NOMO-1 treated with dmso at 0.1 percent for 144 hours (cell line): ENCODE measurements at regions not wholly inside any gene's neighbourhood (a gene's known extent, or its start where the extent isn't known, plus 50 kb on each side); places are given as distances from the start of the nearest gene placed in this dataset.
"Not testable (repeated sequence)": the region's sequence is repeated elsewhere in the genome, so short reads cannot be mapped to it uniquely, and the experiment has no call there.

Experiments
- DNase-seq: peaks from one replicate; lab custom pipeline; 2025; ENCODE audit not compliant: unreplicated experiment; lab: John Stamatoyannopoulos, UW

GRCh38 chr14:106209755-106210154, 683.4 kb downstream of the TMEM121 start:
- no peak for DNase-seq

DNA sequence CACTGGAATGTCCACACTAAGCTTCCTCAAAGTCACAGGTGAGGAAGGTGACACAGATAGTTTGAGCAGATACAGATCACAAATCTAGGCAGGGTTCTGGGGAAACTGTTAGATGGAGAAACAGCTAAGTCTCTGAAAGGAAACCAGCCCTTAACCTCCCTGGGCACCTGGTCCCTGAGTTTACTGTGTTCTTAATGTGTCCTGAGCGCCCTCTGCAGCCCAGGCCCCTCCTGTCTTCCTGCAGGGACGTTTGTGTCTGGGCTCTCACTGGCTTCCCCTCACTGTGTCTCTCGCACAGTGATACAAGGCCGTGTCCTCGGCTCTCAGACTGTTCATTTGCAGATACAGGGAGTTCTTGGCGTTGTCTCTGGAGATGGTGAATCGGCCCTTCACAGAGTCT, 684.3 kb downstream of the TMEM121 start:
- DNase-seq, result no peak

DNA sequence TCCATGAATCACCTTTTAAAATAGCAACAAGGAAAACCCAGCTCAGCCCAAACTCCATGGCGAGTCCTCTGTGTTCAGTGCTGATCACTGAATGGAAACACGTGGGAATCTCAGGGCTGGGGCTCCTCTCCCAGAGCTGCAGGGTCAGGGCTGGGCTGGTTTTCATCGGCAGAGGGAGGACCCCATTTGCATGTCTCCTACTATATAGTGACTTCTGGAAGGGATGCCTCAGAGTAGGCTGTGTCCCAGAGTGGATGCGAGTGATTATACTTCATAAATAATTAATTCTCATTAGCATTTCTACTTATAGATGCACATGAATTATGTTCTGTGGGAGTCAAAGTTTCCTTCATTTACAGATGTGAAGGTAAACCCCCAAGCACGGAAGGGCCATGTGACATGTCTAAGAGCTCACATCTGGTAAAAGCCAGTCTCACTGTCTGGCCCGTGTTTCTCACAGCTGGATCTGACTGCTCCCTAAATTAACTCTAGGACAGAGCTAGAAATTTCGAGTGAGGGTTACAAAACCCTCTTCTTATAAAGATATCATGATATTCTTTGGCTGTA, 685.0 kb downstream of the TMEM121 start:
- no peak for DNase-seq

- DNase-seq, result no peak
Measured at GRCh38 chr14:106215229-106215628, 688.8 kb downstream of the TMEM121 start.

DNA sequence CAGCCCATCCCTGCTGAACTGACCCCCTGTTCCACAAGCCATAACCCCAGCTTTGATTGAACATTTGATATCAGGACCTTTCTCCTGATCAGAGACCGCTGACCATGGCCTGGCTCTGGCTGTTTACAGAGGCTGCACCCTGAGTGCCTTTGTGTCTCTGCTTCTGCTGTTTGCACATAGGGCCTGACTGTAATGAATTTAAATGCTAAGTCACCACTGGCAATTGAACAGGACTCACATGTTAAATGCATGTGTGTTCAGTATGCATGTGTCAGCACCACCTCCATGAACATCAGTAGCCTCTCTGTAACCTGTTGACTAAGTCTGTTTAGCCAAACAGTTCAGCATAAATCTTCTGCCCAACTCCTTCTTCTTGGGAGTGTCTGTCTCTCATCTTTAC, 690.3 kb downstream of the TMEM121 start:
- DNase-seq, result no peak

DNA sequence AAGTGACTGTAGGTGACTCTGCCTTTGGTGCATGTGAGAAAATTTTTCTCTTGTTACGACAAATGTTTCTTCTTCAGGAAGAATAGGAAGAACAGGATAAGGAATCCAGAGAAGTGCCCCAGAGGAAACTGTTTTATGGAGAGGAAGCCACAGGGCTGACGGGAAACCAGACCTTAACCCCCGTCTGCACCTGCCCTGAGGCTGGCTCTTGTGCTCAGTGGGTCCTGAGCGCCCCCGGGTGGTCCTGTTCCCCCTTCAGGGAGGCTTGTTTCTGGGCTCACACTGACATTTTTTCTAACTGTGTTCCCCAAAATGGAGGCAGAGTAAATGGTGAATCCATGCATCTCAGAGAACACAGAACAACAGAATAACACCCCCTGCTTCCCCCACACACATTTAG, 691.8 kb downstream of the TMEM121 start:
- DNase-seq, result no peak

- no peak for DNase-seq
Measured at GRCh38 chr14:106222311-106222710, 695.9 kb downstream of the TMEM121 start.

DNA sequence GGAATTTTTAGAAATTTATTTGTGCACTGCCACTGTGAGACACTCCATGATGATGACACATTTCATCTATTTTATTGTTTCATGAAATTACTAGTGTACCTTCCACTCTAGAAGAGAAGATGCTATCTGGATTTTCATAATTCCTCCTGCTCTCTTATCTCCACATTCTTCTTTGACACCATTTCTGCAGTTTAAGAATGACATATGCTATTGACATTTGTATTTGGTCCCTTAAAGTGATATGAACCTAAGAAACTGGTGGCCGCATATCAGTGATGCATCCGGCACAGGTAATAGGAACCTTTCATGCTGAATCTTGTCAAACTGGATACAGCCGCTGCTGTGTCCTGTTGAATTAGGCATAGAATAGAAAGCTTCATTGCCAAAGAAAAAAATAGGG, 696.3 kb downstream of the TMEM121 start:
- DNase-seq, result no peak

- no peak for DNase-seq
Measured at GRCh38 chr14:106227793-106228192, 701.4 kb downstream of the TMEM121 start.

GRCh38 chr14:106228541-106229158, 702.3 kb downstream of the TMEM121 start:
- no peak for DNase-seq

GRCh38 chr14:106230071-106230470, 703.7 kb downstream of the TMEM121 start:
- no peak for DNase-seq

DNA sequence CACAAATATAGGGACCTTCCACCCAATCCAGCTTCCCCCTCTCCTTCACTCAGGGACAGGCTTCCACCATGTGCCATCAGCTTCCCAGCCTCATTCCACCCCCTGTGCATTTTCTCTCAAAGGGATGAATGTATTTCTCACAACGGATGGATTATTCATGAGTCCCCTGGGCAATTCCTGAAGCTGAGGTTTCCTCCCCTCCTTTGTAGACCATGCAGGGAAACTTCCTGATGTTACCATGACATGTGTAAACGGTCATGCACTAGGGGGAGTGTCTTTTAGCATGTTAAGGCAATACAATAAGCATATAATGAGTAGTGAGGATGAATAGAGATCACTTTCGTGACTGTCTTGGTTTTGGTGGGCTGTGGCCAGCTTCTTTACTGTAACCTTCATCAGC, 706.8 kb downstream of the TMEM121 start:
- not testable (repeated sequence) for DNase-seq

GRCh38 chr14:106234525-106235254, 708.3 kb downstream of the TMEM121 start:
- DNase-seq, result not testable (repeated sequence)

GRCh38 chr14:106235356-106236159, 709.2 kb downstream of the TMEM121 start:
- DNase-seq, result no peak

- no peak for DNase-seq
Measured at GRCh38 chr14:106248321-106249192, 722.2 kb downstream of the TMEM121 start.

GRCh38 chr14:106253995-106254394, 727.6 kb downstream of the TMEM121 start:
- DNase-seq, result not testable (repeated sequence)

- not testable (repeated sequence) for DNase-seq
Measured at GRCh38 chr14:106257569-106257994, 731.2 kb downstream of the TMEM121 start.

DNA sequence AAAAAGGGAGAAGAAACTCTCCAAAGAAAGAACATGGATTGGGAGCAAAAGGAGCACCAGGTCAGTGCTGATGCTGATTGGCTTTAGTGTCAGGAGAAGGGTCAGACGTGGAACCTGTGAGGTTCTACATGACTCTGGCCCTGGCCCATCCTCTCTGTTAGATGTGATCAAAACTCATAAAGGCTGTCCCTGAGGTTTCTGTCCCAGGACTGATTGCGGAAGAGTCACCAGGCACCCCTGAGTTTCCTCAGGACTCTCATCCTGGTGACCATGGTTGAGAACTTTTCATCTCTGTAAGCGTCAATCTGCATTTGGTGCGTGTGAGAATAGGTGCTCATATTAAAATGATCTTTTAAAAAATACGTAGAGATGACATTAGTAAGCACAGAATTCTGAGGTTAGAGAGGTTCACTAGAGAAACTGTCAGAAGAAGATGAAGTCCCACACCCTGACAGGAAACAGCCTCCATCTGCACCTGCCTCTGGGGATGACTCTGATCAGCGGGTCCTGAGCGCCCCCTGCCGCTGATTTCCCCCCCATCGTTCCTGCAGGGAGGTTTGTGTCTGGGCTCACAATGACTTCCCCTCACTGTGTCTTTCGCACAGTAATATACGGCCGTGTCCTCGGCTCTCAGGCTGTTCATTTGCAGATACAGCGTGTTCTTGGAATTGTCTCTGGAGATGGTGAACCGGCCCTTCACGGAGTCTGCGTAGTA, 741.8 kb downstream of the TMEM121 start:
- peak; percentile 19 for DNase-seq

- DNase-seq, result no peak
Measured at GRCh38 chr14:106269029-106269428, 742.6 kb downstream of the TMEM121 start.
